ENCODE measurements at regions not wholly inside any gene's neighbourhood (a gene's known extent, or its start where the extent isn't known, plus 50 kb on each side); places are given as distances from the start of the nearest gene placed in this dataset.
"Not testable (repeated sequence)": the region's sequence is repeated elsewhere in the genome, so short reads cannot be mapped to it uniquely, and the experiment has no call there.

GRCh38 chr10:35263827-35264226 is 72.5 kb upstream of the CCNY start:
- not testable (repeated sequence) for TF ChIP-seq CTCF (IDR thresholded peaks at IDR 0.05); POLR2AphosphoS5 (IDR thresholded peaks at IDR 0.05; ENCODE audit: low read depth, low read length); REST (IDR thresholded peaks at IDR 0.05; ENCODE audit: insufficient read depth in 1 of 2, low read depth in 2 of 2, low read length in 1 of 2); SIN3A (IDR thresholded peaks at IDR 0.05; ENCODE audit: borderline replicate concordance, insufficient read depth, low read depth, low read length); TCF7L2 (IDR thresholded peaks at IDR 0.05; ENCODE audit: low read depth, low read length)
